B cell (primary cell): ENCODE measurements at regions not wholly inside any gene's neighbourhood (a gene's known extent, or its start where the extent isn't known, plus 50 kb on each side); places are given as distances from the start of the nearest gene placed in this dataset.

Experiments used
- CTCF ChIP-seq: fragments of 200-600 bp; IDR thresholded peaks from one replicate; pipeline ENCODE4 v1.8.0; 2022; ENCODE audit warnings: antibody characterized with exemption, mild to moderate bottlenecking
- EZH2 ChIP-seq: IDR thresholded peaks from 2 replicates; pipeline ENCODE4 v1.6.1; 2012; ENCODE audit warnings: borderline replicate concordance, low read depth, mild to moderate bottlenecking, moderate library complexity, low read length; ENCODE audit not compliant: insufficient read depth, poor library complexity, severe bottlenecking

GRCh38 chr7:42768045-42768444 is 143.8 kb downstream of the C7orf25 start:
- TF ChIP-seq CTCF (no peak), EZH2 (no peak)
